HG03196 (cell line): ENCODE measurements at regions not wholly inside any gene's neighbourhood (a gene's known extent, or its start where the extent isn't known, plus 50 kb on each side); places are given as distances from the start of the nearest gene placed in this dataset.
A peak's percentile ranks its signal among the peaks of the same experiment; 100 is the strongest.

ENCODE experiments used
- ATAC-seq: cut with Tn5 transposase; IDR thresholded peaks from one replicate; pipeline ENCODE4 v1.9.1; 2021; ENCODE audit not compliant: unreplicated experiment

- no peak for ATAC-seq
These were observed 364.6 kb upstream of the AGTR1 start for GRCh38 chr3:148333091-148333490.

DNA sequence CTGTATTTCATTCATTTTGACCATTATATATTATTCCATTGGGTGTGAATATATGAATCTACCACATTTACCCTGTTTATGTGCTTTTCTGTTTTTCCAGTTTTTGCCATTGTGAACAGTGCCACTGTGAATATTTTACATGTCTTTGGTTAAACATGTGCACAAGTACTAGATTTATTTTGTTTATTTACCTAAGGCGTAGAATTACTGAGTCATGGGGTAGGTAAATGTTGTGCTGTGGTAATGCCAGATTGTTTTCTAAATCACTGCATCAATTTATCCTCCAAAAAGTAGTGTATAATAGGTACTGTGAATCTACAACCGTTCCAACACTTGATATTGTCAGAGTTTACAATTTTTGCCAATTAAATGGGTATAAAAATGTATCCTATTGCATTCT lies 362.1 kb upstream of the AGTR1 start:
- no peak for ATAC-seq

DNA sequence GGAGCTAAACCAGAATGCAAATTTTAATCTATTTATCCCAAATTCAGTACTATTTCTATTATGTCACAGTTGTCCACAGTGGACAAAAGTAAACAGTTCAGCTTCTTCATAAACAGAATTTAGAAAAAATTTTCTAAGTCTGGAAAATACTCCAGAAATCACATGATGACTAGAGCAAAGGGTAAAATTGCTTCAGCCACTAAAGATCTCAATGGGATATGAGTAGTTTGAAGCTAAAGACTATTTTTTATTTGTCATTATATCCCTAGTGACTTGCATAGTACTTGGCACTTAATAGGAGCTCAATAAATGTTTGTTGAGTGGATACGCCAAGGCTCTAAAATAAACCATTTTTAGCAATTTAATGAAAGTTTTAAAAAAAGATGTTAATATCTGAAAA lies 354.3 kb upstream of the AGTR1 start:
- no peak for ATAC-seq

GRCh38 chr3:148344521-148344920 lies 353.2 kb upstream of the AGTR1 start:
- no peak for ATAC-seq

GRCh38 chr3:148360051-148360450 lies 337.7 kb upstream of the AGTR1 start:
- no peak for ATAC-seq

GRCh38 chr3:148366743-148367410 lies 330.8 kb upstream of the AGTR1 start:
- ATAC-seq, result peak; percentile 52

GRCh38 chr3:148367756-148368155 lies 329.9 kb upstream of the AGTR1 start:
- ATAC-seq, result no peak

- no peak for ATAC-seq
These were observed 328.3 kb upstream of the AGTR1 start for GRCh38 chr3:148369381-148369780.

- ATAC-seq, result no peak
These were observed 325.4 kb upstream of the AGTR1 start for GRCh38 chr3:148372206-148372875.

DNA sequence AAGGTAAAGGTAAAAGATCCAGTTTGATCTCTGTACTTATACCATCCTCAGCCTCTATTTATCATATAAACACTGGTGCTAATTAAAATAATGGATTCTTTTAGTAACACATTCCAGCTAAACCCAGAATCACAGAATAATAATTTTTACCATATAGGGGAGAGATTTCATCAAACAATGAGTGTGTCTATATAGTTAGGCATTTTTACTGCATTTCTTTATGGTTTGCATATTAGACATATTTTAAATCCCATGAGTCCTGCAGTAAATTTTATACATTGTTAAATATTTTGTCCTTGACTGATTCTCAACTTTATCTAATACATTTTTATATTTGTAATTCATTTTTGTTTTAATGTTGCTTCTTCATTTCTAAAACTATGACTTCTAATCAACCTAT lies 323.7 kb upstream of the AGTR1 start:
- no peak for ATAC-seq

DNA sequence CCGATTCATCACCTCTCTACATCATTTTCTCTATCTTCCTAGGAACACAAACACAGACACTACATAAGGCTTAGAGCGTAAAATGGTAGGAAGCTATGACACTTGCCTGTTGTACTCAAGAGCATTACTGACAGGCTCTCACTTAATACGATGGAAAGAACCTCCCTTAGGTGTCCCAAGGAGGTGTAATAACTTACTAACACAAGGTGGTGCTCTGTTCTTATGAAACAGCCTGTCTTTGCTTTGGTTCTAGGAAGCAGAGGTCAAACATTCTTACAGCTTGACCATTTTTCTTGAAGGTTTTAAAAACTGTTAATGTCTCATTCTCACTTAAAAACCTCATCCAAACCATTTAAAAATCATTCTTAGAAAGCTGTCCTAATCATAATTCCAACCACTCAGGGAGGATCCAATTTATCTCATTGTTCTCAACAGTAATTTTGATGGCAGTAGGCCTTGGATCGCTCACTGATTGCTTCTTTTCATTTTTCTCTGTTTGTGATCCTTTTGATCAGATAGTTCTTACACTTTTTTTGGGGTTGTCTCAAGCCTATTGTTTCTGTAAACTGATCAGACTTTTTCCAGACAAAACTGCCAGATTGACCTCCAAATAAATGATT lies 317.8 kb upstream of the AGTR1 start:
- ATAC-seq, result peak; percentile 77

DNA sequence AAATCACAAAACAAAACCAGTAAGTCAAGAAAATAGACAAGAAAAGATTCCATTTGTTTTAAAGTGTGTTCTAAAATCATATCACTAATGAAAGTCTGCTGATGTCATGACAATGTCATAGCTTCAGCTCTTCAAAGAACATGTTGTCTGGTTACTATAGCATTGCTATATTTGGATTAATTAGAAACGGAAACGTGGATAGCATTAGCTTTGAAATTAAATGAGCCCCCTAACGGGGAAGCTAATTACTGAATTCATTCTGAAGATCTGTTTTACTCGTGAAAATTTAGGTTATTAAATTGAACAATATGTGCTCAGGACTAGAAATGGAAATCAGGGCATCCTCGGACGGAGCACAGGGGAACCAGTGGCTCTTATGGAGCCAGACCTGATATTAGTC lies 316.7 kb upstream of the AGTR1 start:
- no peak for ATAC-seq

- no peak for ATAC-seq
These were observed 307.8 kb upstream of the AGTR1 start for GRCh38 chr3:148389916-148390315.

DNA sequence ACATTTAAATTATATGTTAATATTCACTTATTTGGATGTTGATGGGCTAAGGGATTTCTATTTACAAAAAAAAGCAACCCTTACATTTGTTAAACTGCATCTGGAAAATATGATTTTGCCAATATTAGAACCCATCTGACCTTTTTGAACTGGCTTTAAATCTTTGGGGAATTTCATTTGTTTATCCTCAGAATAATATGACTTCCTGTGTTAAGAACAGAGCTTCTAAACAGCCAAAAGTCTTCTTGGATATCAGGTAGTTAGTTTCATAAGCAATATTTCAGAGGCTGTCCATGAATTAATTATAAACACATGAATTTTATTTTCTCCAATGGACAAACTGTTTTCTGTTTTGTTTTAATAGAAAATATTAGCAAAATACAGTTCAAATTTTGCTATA lies 301.9 kb upstream of the AGTR1 start:
- ATAC-seq, result no peak

GRCh38 chr3:148400754-148401153 lies 296.9 kb upstream of the AGTR1 start:
- no peak for ATAC-seq

- ATAC-seq, result no peak
These were observed 289.0 kb upstream of the AGTR1 start for GRCh38 chr3:148408667-148409066.

DNA sequence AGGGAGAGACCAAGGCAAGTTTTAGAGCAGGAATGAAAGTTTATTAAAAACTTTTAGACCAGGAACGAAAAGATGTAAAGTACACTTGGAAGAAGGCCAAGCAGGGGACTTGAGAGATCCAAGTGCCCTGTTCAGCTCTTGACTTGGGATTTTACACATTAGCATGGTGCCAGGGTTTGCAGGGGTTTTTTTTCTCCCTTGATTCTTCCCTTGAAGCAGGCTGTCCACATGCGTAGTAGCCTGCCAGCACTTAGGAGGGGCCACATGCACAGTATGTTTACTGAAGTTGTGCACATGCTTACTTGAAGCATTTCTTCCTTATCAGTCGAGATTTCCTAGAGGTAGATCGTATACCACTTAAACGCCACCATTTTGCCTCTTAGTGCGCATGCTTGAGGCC lies 277.5 kb upstream of the AGTR1 start:
- no peak for ATAC-seq

GRCh38 chr3:148428862-148429605 lies 268.7 kb upstream of the AGTR1 start:
- no peak for ATAC-seq

DNA sequence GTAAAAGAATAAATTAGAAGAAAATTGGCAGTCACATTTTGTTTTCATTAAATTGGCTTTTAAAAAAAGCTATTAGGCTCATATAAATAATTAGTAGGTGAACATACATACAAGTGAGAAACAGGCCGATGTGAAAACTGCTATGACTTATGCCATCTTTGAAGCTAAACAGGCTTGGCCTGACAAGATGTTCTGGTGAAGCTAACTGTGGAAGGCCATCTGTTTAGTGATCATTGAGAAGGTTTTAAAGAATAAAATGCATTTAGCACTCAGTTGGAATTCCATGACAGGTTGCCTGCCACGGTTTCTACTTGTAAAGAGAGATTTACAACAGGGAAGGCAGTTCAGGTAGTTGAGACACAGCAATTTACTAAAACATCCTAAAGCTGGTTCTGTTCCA lies 264.0 kb upstream of the AGTR1 start:
- ATAC-seq, result no peak

DNA sequence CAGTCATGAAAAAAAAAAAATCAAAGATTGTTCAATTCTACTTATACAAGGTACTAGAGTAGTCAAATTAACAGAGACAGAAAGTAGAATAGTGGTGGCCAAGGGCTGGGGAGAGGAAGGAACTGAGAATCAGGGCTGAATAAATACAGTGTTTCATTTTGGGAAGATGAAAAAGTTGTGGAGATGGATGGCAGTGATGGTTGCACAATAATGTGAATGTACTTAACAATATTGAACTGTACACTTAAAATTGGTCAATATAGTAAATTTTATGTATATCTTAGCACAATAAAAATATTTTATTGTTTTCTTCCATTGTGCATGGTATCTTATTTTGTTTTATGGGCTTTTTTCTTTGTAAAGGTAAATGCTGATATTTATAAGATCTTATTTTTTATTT lies 262.2 kb upstream of the AGTR1 start:
- no peak for ATAC-seq

GRCh38 chr3:148439254-148439822 lies 258.4 kb upstream of the AGTR1 start:
- ATAC-seq, result no peak
